ENCODE measurements at regions not wholly inside any gene's neighbourhood (a gene's known extent, or its start where the extent isn't known, plus 50 kb on each side); places are given as distances from the start of the nearest gene placed in this dataset.

DNA sequence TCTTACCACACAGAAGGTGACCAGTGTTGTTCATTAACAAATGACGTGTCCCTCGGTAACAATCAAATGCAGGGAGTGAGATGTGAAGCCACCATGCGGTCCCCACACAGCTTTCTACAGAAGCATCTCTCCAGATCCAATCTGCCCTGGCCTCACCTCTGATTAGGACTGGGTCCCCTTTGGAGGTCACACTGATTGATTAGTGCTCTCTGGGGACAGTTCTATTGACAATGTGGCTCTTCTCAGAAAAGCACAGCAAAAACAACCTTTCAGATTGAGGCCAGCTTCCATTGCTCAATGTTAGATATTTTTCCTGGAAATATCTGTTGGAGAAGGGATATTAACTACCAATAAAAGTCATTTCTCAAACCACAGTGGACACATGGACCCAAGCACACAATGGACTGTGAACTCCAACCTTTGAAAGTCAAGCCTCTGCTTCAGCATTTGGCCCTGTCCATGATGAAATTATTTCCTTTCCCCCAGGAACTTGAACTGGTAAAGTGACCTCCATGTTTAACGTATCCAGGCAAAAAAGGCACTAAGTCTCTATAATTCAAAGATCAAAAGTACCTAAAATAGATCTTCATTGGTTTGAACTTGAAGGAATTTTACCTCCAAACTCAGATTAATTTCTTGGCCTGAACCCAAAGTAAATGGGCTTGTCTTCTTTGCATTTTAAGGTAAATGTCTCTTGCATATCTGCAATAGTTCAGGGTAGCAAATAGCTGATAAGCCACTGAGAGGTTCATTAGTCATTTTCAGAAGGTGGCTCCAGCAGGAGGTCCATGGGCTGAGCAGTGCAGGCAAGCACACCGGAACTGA lies 118.5 kb downstream of the FOXA2 start (continued):
- no peak for TF ChIP-seq ZBTB20 (CRISPR knock-in tag; IDR thresholded peaks at IDR 0.05; ENCODE audit: borderline replicate concordance, low read depth)
- no peak for TF ChIP-seq CENPX (CRISPR knock-in tag; IDR thresholded peaks at IDR 0.05)
- no peak for TF ChIP-seq RFXAP (CRISPR knock-in tag; IDR thresholded peaks at IDR 0.05; ENCODE audit: borderline replicate concordance)
- no peak for TF ChIP-seq ZNF598 (CRISPR knock-in tag; IDR thresholded peaks at IDR 0.05; ENCODE audit: borderline replicate concordance)
- no peak for TF ChIP-seq ZZZ3 (CRISPR knock-in tag; IDR thresholded peaks at IDR 0.05; ENCODE audit: borderline replicate concordance)
- peak; percentile 58 for TF ChIP-seq MED1 (CRISPR knock-in tag; IDR thresholded peaks at IDR 0.05)
- TF ChIP-seq, protein P1, sequence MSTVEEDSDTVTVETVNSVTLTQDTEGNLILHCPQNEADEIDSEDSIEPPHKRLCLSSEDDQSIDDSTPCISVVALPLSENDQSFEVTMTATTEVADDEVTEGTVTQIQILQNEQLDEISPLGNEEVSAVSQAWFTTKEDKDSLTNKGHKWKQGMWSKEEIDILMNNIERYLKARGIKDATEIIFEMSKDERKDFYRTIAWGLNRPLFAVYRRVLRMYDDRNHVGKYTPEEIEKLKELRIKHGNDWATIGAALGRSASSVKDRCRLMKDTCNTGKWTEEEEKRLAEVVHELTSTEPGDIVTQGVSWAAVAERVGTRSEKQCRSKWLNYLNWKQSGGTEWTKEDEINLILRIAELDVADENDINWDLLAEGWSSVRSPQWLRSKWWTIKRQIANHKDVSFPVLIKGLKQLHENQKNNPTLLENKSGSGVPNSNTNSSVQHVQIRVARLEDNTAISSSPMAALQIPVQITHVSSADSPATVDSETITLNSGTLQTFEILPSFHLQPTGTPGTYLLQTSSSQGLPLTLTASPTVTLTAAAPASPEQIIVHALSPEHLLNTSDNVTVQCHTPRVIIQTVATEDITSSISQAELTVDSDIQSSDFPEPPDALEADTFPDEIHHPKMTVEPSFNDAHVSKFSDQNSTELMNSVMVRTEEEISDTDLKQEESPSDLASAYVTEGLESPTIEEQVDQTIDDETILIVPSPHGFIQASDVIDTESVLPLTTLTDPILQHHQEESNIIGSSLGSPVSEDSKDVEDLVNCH (CRISPR knock-in tag; IDR thresholded peaks at IDR 0.05) = no peak
- no peak for TF ChIP-seq ZNF580 (CRISPR knock-in tag; IDR thresholded peaks at IDR 0.05; ENCODE audit: borderline replicate concordance, low read depth)
- TF ChIP-seq ZNF138 (CRISPR knock-in tag; IDR thresholded peaks at IDR 0.05; ENCODE audit: low read depth) = no peak
- no peak for TF ChIP-seq RELA (CRISPR knock-in tag; IDR thresholded peaks at IDR 0.05)
- no peak for TF ChIP-seq GFI1 (CRISPR knock-in tag; IDR thresholded peaks at IDR 0.05; ENCODE audit: borderline replicate concordance)
- no peak for TF ChIP-seq ZFP91 (CRISPR knock-in tag; IDR thresholded peaks at IDR 0.05; ENCODE audit: borderline replicate concordance)
- TF ChIP-seq CBX1 (IDR thresholded peaks at IDR 0.05; ENCODE audit: low read depth) = no peak
- TF ChIP-seq KLF11 (CRISPR knock-in tag; IDR thresholded peaks at IDR 0.05) = no peak; the same call in 1 of the 2 replicates
- TF ChIP-seq FOXA3 (CRISPR knock-in tag; IDR thresholded peaks at IDR 0.05) = peak; percentile 10; the same call in 1 of the 2 replicates
- TF ChIP-seq, protein P2, sequence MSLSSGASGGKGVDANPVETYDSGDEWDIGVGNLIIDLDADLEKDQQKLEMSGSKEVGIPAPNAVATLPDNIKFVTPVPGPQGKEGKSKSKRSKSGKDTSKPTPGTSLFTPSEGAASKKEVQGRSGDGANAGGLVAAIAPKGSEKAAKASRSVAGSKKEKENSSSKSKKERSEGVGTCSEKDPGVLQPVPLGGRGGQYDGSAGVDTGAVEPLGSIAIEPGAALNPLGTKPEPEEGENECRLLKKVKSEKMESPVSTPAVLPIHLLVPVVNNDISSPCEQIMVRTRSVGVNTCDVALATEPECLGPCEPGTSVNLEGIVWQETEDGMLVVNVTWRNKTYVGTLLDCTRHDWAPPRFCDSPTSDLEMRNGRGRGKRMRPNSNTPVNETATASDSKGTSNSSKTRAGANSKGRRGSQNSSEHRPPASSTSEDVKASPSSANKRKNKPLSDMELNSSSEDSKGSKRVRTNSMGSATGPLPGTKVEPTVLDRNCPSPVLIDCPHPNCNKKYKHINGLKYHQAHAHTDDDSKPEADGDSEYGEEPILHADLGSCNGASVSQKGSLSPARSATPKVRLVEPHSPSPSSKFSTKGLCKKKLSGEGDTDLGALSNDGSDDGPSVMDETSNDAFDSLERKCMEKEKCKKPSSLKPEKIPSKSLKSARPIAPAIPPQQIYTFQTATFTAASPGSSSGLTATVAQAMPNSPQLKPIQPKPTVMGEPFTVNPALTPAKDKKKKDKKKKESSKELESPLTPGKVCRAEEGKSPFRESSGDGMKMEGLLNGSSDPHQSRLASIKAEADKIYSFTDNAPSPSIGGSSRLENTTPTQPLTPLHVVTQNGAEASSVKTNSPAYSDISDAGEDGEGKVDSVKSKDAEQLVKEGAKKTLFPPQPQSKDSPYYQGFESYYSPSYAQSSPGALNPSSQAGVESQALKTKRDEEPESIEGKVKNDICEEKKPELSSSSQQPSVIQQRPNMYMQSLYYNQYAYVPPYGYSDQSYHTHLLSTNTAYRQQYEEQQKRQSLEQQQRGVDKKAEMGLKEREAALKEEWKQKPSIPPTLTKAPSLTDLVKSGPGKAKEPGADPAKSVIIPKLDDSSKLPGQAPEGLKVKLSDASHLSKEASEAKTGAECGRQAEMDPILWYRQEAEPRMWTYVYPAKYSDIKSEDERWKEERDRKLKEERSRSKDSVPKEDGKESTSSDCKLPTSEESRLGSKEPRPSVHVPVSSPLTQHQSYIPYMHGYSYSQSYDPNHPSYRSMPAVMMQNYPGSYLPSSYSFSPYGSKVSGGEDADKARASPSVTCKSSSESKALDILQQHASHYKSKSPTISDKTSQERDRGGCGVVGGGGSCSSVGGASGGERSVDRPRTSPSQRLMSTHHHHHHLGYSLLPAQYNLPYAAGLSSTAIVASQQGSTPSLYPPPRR (CRISPR knock-in tag; IDR thresholded peaks at IDR 0.05; ENCODE audit: borderline replicate concordance) = no peak
- TF ChIP-seq ZNF329 (CRISPR knock-in tag; IDR thresholded peaks at IDR 0.05; ENCODE audit: low read depth) = no peak
- TF ChIP-seq NPAS2 (CRISPR knock-in tag; IDR thresholded peaks at IDR 0.05; ENCODE audit: borderline replicate concordance) = no peak
- TF ChIP-seq GATAD2A (CRISPR knock-in tag; IDR thresholded peaks at IDR 0.05) = peak; percentile 10; the same call in 1 of the 2 replicates
- no peak for TF ChIP-seq MEF2D (CRISPR knock-in tag; IDR thresholded peaks at IDR 0.05)
- no peak for TF ChIP-seq SOX13 (IDR thresholded peaks at IDR 0.05)
- no peak; a peak in 1 of 4 replicates for TF ChIP-seq SOX13 (CRISPR knock-in tag; conservative IDR thresholded peaks at IDR 0.05 in 1 of 2, IDR thresholded peaks at IDR 0.05 in 1 of 2)

Measured in HepG2 (cell line).